HCEC 1CT (cell line): ENCODE measurements at regions not wholly inside any gene's neighbourhood (a gene's known extent, or its start where the extent isn't known, plus 50 kb on each side); places are given as distances from the start of the nearest gene placed in this dataset.

ENCODE experiments used
- DNase-seq: peaks from one replicate; pipeline ENCODE4 v3.0.0-alpha.2; 2017

- DNase-seq, result no peak
These were observed 108.1 kb downstream of the GNAT3 start for GRCh38 chr7:80403686-80404241.

DNA sequence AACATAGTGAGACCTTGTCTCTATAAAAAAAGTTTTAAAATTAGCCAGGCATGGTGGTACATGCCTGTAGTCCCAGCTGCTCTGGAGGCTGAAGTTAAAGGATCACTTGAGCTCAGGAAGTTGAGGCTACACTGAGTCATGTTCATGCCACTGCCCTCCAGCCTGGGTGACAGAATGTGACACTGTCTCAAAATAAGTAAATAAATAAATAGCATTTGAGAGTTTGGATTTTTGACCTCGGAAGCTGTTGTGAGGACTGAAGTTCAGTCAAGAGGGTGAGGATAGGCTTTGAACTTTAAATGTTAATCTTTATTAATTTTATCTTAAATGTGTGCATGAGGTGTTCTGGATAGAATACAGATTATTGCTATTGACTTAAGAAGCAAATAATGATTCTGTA, 110.2 kb downstream of the GNAT3 start:
- DNase-seq, result no peak

DNA sequence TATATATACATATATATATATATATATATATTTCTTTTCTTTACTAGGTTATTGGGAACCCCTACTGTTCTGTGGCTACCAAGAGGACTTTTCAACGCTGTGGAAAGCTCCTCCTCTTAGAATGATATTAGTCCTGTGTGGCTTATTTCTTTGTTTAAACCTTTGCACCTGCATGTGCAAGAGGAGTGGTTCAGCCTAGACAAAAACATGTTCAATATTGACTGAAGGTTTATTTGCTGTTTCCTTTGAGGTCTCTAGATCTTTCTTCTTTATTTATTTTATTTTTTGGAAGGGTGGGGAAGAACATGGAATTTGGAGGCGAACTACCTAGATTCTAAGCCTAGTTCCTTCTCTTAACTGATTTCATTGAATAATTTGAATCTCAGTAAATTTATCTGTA, 118.1 kb downstream of the GNAT3 start:
- DNase-seq, result no peak

GRCh38 chr7:80392229-80393169, 119.4 kb downstream of the GNAT3 start:
- peak; percentile 46 for DNase-seq

DNA sequence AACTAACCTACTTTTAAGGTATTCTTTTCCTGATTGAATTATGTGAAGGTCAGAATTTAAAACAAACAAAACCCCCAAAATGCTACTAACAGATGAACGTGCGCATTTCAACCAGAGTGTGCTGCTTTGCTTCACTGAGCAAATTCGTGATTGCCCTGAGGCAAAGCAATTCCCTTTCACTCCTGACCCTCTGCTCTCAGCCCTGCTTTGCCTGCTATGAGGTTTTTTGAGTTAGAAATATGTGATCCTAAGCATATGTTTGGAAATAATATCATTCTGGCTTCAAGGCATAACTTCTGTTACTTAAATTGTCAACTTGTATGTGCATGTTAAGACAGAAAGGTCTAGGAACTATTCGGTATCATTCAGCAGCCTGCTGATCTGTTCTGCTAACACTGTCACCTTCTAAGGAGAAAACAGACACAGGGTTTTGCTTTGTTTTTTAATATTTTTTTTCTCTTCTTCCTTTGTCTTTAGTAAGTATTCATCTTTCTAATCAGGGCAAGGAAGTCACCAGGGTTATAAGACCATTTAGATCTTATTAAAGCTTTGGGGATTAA, 124.2 kb downstream of the GNAT3 start:
- no peak for DNase-seq

- peak; percentile 66 for DNase-seq
These were observed 125.2 kb downstream of the GNAT3 start for GRCh38 chr7:80386686-80387085.

GRCh38 chr7:80385508-80385907, 126.4 kb downstream of the GNAT3 start:
- peak; percentile 27 for DNase-seq

DNA sequence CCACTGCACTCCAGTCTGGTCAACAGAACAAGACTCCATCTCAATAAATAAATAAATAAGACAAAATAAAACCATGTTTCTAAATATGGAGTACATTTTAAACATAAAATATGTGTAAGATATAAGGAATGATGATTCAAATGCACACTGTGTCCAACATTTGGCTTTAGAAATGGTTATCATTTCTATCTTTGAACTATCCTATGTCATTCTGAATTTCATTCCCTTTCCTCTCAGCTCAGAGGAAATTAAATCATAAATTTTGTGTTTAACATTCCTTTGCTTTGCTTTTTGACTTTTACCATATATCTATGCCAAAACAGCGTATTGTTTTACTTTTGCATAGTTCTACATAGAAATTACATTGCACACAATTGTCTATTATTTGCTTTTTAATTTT, 130.9 kb downstream of the GNAT3 start:
- peak; percentile 31 for DNase-seq

- peak; percentile 91 for DNase-seq
These were observed 132.6 kb downstream of the GNAT3 start for GRCh38 chr7:80379034-80379982.

- no peak for DNase-seq
These were observed 137.5 kb downstream of the GNAT3 start for GRCh38 chr7:80374321-80374720.

DNA sequence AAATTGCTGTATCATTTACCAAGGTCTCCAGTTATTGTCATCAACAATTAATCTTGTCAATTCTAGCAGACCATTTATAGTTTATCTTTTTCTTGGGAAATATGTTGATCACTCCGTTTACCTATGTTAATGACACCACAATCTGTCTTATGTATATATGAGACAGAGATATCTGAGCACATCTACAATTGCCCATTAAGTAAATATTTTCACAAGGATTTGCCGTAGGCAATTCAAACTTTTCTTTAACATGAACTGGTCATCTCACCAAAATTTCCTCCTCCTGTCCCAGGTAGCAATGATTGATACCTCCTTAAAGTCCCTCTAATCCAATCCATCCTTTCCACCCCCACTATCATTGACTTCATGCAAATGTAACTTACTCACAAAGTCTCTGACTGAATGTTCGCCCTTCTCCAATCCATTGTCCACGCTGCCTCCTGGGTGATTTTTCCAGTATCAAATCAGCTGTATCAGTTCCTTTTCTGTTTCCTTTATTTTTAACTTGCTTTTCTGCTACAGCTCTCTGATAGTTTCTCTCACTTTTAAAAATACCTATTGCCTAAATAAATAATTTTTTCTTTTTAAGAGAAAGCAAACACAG, 138.3 kb downstream of the GNAT3 start:
- DNase-seq, result no peak

GRCh38 chr7:80372415-80372814, 139.4 kb downstream of the GNAT3 start:
- DNase-seq, result peak; percentile 29

GRCh38 chr7:80370587-80370986, 141.3 kb downstream of the GNAT3 start:
- DNase-seq, result no peak

- no peak for DNase-seq
These were observed 142.5 kb downstream of the GNAT3 start for GRCh38 chr7:80369321-80369720.

DNA sequence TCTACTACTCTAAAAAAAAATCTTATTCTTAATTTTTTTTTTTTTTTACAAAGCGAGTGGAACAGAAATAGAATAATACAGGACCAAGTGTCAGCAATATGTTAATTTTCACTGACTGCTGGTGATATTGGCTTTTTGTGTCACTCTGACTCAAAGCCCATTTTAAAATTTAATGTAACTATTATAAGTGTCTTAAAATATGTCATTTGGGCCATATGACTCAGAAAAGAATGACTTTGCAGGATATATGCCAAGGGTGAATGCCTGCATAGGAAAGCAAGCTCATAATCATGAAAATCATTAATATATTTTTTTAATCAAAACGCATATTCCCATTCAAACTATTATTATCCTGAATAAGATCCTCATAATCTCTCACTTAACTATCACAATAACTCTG, 149.2 kb downstream of the GNAT3 start:
- DNase-seq, result peak; percentile 21

DNA sequence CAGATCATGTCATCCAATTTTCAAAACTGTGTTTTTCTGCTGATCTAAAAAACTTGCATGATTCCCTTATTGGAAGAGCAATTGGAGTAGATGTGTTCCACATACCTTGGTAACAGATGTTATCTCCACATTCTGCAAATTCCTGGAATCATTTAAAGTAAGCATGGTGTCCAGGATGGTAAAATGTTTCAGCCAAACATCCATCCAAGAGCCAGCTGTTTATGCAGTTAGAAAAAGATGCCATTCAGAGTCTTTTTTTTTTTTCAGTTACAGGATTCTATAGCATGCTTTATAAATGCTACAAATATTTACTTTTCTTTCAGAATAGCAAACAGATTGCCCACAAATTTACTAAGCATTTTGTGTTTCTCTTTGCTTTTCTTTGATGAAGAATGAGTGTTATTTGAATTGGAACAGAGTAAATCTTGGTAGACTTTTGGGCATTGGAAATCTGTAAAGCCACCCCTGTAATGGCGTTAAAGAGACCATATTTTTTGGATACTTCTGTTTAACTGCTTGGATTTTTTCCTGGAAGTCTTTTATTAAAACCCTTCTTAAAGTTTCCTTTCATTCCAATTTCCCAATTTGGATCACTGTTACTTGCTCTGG, 149.8 kb downstream of the GNAT3 start:
- peak; percentile 15 for DNase-seq

GRCh38 chr7:80359476-80359875, 152.4 kb downstream of the GNAT3 start:
- no peak for DNase-seq

DNA sequence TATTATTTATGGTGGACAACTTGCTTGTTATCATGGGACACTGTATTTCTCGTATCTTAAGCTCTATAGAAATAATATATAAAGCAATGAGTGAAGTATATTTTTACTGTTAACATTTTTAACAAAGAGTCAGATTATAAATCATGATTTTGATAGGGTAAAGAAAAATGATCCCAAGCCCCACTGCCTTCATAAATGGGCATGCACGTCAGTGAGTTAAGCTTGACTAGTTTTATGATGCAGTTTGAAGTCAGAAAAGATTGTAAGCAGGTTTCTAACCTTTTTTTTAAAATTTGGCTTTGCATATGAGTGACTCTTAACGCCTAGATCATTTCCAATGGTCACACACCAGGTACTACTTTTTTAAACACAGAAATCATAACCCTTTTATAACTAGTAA, 152.8 kb downstream of the GNAT3 start:
- no peak for DNase-seq

GRCh38 chr7:80357530-80357929, 154.3 kb downstream of the GNAT3 start:
- DNase-seq, result no peak

DNA sequence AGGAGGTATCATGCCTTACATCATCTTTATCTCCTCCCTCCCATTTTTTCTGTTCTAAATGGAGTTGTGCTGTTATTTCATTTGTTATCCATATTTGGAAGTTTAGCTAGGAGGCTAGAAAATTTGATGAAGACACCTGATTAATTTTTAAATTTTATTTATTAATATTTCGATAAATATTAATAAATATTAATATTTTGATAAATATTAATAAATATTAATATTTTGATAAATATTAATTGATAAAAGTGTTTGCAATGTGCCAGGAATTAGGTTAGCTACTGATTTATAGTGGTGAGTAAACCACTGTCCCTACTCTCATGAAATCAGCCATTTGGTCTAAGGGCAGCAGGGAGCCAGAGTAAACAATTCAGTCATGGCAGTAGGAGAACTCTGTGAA, 161.4 kb downstream of the GNAT3 start:
- DNase-seq, result no peak

DNA sequence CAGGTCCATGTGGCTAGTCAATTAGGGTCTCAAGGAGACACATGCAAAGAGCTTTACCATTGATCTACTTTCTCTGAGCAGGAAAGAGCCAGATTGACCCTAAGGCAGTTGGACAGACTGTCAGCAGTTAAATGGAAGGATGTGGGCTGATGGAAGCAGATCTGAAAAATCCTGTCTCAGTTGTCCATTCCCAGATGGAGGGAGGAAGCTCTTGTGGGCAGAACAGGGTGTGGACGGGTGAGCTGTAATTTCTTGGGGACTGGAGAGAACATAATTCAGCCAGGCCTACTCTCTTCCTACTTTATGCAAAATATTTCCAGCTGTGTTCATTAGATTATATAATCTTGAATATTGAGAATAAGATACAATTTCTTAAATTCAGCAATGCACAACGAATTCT, 163.6 kb downstream of the GNAT3 start:
- no peak for DNase-seq

DNA sequence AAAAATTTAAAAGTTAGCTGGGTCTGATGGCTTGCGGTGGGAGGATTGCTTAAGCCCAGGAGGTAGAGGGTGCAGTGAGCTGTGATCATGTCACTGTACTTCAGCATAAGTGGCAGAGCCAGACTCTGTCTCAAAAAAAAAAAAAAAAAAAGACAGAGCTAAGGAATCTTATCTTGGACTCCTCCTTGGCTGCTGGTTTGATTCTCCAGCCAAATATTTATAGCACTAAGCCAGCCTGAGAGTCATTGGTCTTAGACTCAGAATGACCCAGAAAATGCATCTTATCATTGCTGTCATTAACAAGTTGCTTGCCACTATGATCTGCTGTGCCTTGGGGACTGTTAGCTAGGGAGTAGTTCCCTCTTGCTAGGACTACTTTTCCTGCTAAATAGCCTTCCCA, 164.7 kb downstream of the GNAT3 start:
- no peak for DNase-seq
